CD14-positive monocyte (primary cell): ENCODE measurements at regions not wholly inside any gene's neighbourhood (a gene's known extent, or its start where the extent isn't known, plus 50 kb on each side); places are given as distances from the start of the nearest gene placed in this dataset.

Experiments
- DNase-seq, 3 donors: peaks; one replicate each; pipeline ENCODE4 v3.0.0-alpha.2; 2011 to 2022
- H2AFZ ChIP-seq: 2 replicates; pipeline ENCODE4 v1.6.0; 2012; ENCODE audit warnings: mild to moderate bottlenecking, low read depth, low read length, inconsistent platforms; ENCODE audit not compliant: insufficient read depth, poor library complexity, severe bottlenecking
- H3K27ac ChIP-seq, 2 donors: 1 replicate in 1 of 2; 2 replicates in 1 of 2; pipeline ENCODE4 v1.5.1; 2012 to 2013; ENCODE audit warnings: low read length in 2 of 2, control low read depth in 1 of 2, inconsistent platforms in 1 of 2, low read depth in 1 of 2, mild to moderate bottlenecking in 1 of 2
- H3K27me3 ChIP-seq, 2 donors: one replicate each; pipeline versions ENCODE4 v1.6.0 to v1.6.1; 2011 to 2013; ENCODE audit warnings: low read length in 2 of 2; ENCODE audit not compliant: control insufficient read depth in 2 of 2, insufficient read depth in 2 of 2
- H3K36me3 ChIP-seq, 2 donors: replicated peaks in 1 of 2; 1 replicate in 1 of 2; 2 replicates in 1 of 2; pipeline versions ENCODE4 v1.5.1 to v1.6.1; 2012 to 2013; ENCODE audit warnings: low read length in 2 of 2, control low read depth in 1 of 2, inconsistent platforms in 1 of 2, mild to moderate bottlenecking in 1 of 2; ENCODE audit not compliant: insufficient read depth in 2 of 2, control insufficient read depth in 1 of 2
- H3K4me1 ChIP-seq, 2 donors: 1 replicate in 1 of 2; 2 replicates in 1 of 2; pipeline versions ENCODE4 v1.5.1 to v1.6.1; 2012 to 2013; ENCODE audit warnings: low read length in 2 of 2, control low read depth in 1 of 2, inconsistent platforms in 1 of 2, mild to moderate bottlenecking in 1 of 2, moderate library complexity in 1 of 2; ENCODE audit not compliant: insufficient read depth in 2 of 2, control insufficient read depth in 1 of 2
- H3K4me2 ChIP-seq: replicated peaks from 2 replicates; pipeline ENCODE3; 2012; ENCODE audit warnings: low read length, moderate library complexity, mild to moderate bottlenecking; ENCODE audit not compliant: poor library complexity, severe bottlenecking; ENCODE audit errors: extremely low read depth
- H3K4me3 ChIP-seq, 3 experiments: fragments of 200-600 bp in 1 of 3; sonication (generic) in 1 of 3; replicated peaks in 1 of 3; 1 replicate in 2 of 3; 2 replicates in 1 of 3; pipeline ENCODE4 v1.5.1; 2011 to 2013; ENCODE audit warnings: low read length in 3 of 3, mild to moderate bottlenecking in 3 of 3, control low read depth in 2 of 3, low read depth in 2 of 3, inconsistent platforms in 1 of 3, moderate library complexity in 1 of 3
- H3K79me2 ChIP-seq: 2 replicates; pipeline ENCODE4 v1.6.0; 2012; ENCODE audit warnings: mild to moderate bottlenecking, control low read depth, inconsistent platforms, low read length, moderate library complexity; ENCODE audit not compliant: insufficient read depth
- H3K9ac ChIP-seq: 2 replicates; pipeline ENCODE4 v1.6.0; 2017; ENCODE audit warnings: low read length, mild to moderate bottlenecking; ENCODE audit not compliant: insufficient read depth, poor library complexity, severe bottlenecking
- H3K9me3 ChIP-seq, 2 donors: replicated peaks in 1 of 2; 1 replicate in 1 of 2; 2 replicates in 1 of 2; pipeline versions ENCODE4 v1.5.1 to v1.6.1; 2012 to 2013; ENCODE audit warnings: low read length in 2 of 2, control low read depth in 1 of 2; ENCODE audit not compliant: control insufficient read depth in 1 of 2, insufficient read depth in 1 of 2
- H4K20me1 ChIP-seq: 2 replicates; pipeline ENCODE4 v1.6.0; 2012; ENCODE audit warnings: mild to moderate bottlenecking, low read length, control low read depth, moderate library complexity; ENCODE audit not compliant: insufficient read depth
- H3K27ac Mint-ChIP-seq, 7 donors: one replicate each; pipeline ENCODE4 v1.8.0; 2020; ENCODE audit warnings: mild to moderate bottlenecking in 7 of 7, mixed read lengths in 7 of 7, moderate library complexity in 6 of 7, inconsistent platforms in 2 of 7
- H3K27me3 Mint-ChIP-seq, 3 donors: one replicate each; pipeline ENCODE4 v1.8.0; 2021 to 2022; ENCODE audit warnings: low read depth in 3 of 3, mild to moderate bottlenecking in 3 of 3, mixed read lengths in 3 of 3, moderate library complexity in 3 of 3, inconsistent platforms in 1 of 3
- H3K36me3 Mint-ChIP-seq, 2 donors: one replicate each; pipeline ENCODE4 v1.8.0; 2020; ENCODE audit warnings: mixed read lengths in 2 of 2, inconsistent platforms in 1 of 2, mild to moderate bottlenecking in 1 of 2
- H3K4me1 Mint-ChIP-seq: one replicate; pipeline ENCODE4 v1.8.0; 2020; ENCODE audit warnings: mild to moderate bottlenecking, mixed read lengths
- H3K4me3 Mint-ChIP-seq, 2 donors: one replicate each; pipeline ENCODE4 v1.8.0; 2020; ENCODE audit warnings: mild to moderate bottlenecking in 2 of 2, mixed read lengths in 2 of 2, moderate library complexity in 1 of 2
- H3K9me3 Mint-ChIP-seq, 7 donors: one replicate each; pipeline ENCODE4 v1.8.0; 2020 to 2022; ENCODE audit warnings: mixed read lengths in 7 of 7, mild to moderate bottlenecking in 6 of 7, moderate library complexity in 6 of 7, inconsistent platforms in 2 of 7
- CTCF ChIP-seq: fragments of 200-600 bp; IDR thresholded peaks from one replicate; pipeline ENCODE4 v1.8.0; 2022; ENCODE audit warnings: antibody characterized with exemption, mild to moderate bottlenecking
- WGBS: methylation state at CpG from one replicate; pipeline ENCODE4 v1.1.5; 2013; ENCODE audit warnings: missing lambda C conversion rate; ENCODE audit not compliant: insufficient coverage; 5-methylcytosine and 5-hydroxymethylcytosine counted together
- intact Hi-C, 2 donors: fragments of 100-400 bp; cut with micrococcal nuclease; formaldehyde crosslinking; loops; one replicate each; pipeline versions ENCODE4 v1.15.0 to v1.15.1; 2023

GRCh38 chr5:8600843-8601242 is 731.9 kb downstream of the MTRR start:
- no peaks in the 10 kb centered on the region for H3K4me1 Mint-ChIP-seq
- H3K79me2 ChIP-seq = no peaks in the 10 kb centered on the region
- no peak overlapping the region for H3K27ac ChIP-seq
- no peaks in the 10 kb centered on the region for H3K36me3 Mint-ChIP-seq
- no peak overlapping the region for H2AFZ ChIP-seq
- intact Hi-C loops = no loop called here
- H3K9me3 Mint-ChIP-seq = peaks cover 0 to 7% (median 2%) of the 10 kb centered on the region in 7 donors
- no peaks in the 10 kb centered on the region for H3K36me3 ChIP-seq
- H3K4me3 Mint-ChIP-seq = no peak overlapping the region
- no peak overlapping the region for H3K4me3 ChIP-seq
- TF ChIP-seq CTCF = no peak
- no peaks in the 10 kb centered on the region for H3K27me3 ChIP-seq
- no peak for DNase-seq
- H3K4me2 ChIP-seq = no peak overlapping the region
- H3K9me3 ChIP-seq = peaks cover 0 to 2% of the 10 kb centered on the region in 2 donors
- no peaks in the 10 kb centered on the region for H3K4me1 ChIP-seq
- H3K27me3 Mint-ChIP-seq = peaks cover 0 to 1% (median 0%) of the 10 kb centered on the region in 3 donors
- no peaks in the 10 kb centered on the region for H4K20me1 ChIP-seq
- H3K9ac ChIP-seq = no peak overlapping the region
- H3K27ac Mint-ChIP-seq = no peak overlapping the region

DNA sequence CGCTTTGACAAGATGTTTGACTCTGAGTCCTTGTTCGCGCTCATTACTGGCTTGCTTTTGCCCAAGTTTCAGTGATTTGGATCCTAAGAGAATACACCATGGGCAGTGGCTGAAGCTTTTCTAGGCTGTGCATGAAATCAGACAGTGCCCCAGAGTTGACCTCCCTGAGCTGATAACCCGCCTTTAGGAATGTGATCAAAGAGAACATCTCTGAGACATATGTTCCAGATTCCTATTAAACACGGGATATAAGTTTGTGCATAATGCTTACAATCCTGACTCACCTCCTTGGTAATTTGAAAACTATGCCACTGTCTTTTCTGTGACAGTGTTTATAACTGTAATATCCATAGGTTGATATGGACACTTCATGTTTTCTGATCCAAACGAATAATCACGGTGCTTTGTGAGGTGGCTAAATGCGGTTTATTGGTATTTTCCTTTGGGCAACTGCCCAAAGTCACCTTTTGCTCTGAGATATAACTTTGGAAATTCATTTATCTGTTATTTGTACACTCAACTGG is 732.9 kb downstream of the MTRR start:
- peaks cover 0 to 1% (median 0%) of the 10 kb centered on the region in 3 donors for H3K27me3 Mint-ChIP-seq
- H3K9me3 ChIP-seq = peaks cover 0 to 2% of the 10 kb centered on the region in 2 donors

More for the DNA sequence above, 732.9 kb downstream of the MTRR start:
- Histone ChIP-seq H4K20me1 (no peaks in the 10 kb centered on the region), H3K36me3 (no peaks in the 10 kb centered on the region), H3K4me1 (no peaks in the 10 kb centered on the region), H2AFZ (no peak overlapping the region), H3K79me2 (no peaks in the 10 kb centered on the region), H3K9ac (no peak overlapping the region), H3K4me2 (no peak overlapping the region), H3K27me3 (no peaks in the 10 kb centered on the region), H3K27ac (no peak overlapping the region), H3K4me3 (no peak overlapping the region)
- no peaks in the 10 kb centered on the region for H3K4me1 Mint-ChIP-seq
- intact Hi-C loops = no loop called here
- H3K36me3 Mint-ChIP-seq = no peaks in the 10 kb centered on the region
- no peak for DNase-seq
- TF ChIP-seq CTCF = no peak
- WGBS = 100% methylated on average over 6 of the region's 8 CpGs
- H3K9me3 Mint-ChIP-seq = peaks cover 0 to 7% (median 0%) of the 10 kb centered on the region in 7 donors
- no peak overlapping the region for H3K27ac Mint-ChIP-seq
- H3K4me3 Mint-ChIP-seq = no peak overlapping the region
